ENCODE measurements at regions not wholly inside any gene's neighbourhood (a gene's known extent, or its start where the extent isn't known, plus 50 kb on each side); places are given as distances from the start of the nearest gene placed in this dataset.

GRCh38 chr20:7654231-7654630, 286.0 kb downstream of the HAO1 start:
- DNase-seq (ENCODE audit: low spot score): no peak
- H3K27ac ChIP-seq (ENCODE audit: low read depth in 1 of 2, low read length in 2 of 2): no peak overlapping the region
- no peaks in the 10 kb centered on the region for H3K36me3 ChIP-seq (ENCODE audit: control insufficient read depth in 4 of 4, insufficient read depth in 3 of 4, low read depth in 1 of 4, low read length in 3 of 4)
- TF ChIP-seq HNF4G (IDR thresholded peaks at IDR 0.05): no peak
- no peak for TF ChIP-seq ATF3 (IDR thresholded peaks at IDR 0.05)
- no peak for TF ChIP-seq FOXA2 (IDR thresholded peaks at IDR 0.05)
- no peak for TF ChIP-seq EGR1 (IDR thresholded peaks at IDR 0.05; ENCODE audit: low read depth in 2 of 2)
- TF ChIP-seq, protein P1, sequence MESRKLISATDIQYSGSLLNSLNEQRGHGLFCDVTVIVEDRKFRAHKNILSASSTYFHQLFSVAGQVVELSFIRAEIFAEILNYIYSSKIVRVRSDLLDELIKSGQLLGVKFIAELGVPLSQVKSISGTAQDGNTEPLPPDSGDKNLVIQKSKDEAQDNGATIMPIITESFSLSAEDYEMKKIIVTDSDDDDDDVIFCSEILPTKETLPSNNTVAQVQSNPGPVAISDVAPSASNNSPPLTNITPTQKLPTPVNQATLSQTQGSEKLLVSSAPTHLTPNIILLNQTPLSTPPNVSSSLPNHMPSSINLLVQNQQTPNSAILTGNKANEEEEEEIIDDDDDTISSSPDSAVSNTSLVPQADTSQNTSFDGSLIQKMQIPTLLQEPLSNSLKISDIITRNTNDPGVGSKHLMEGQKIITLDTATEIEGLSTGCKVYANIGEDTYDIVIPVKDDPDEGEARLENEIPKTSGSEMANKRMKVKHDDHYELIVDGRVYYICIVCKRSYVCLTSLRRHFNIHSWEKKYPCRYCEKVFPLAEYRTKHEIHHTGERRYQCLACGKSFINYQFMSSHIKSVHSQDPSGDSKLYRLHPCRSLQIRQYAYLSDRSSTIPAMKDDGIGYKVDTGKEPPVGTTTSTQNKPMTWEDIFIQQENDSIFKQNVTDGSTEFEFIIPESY (IDR thresholded peaks at IDR 0.05): no peak
- no peak for TF ChIP-seq RXRA (IDR thresholded peaks at IDR 0.05)
- TF ChIP-seq MAX (IDR thresholded peaks at IDR 0.05): no peak
- no peak for TF ChIP-seq JUND (IDR thresholded peaks at IDR 0.05)
- TF ChIP-seq NR2F2 (IDR thresholded peaks at IDR 0.05): no peak
- no peak for TF ChIP-seq TAF1 (conservative IDR thresholded peaks at IDR 0.05)
- TF ChIP-seq, protein P2, sequence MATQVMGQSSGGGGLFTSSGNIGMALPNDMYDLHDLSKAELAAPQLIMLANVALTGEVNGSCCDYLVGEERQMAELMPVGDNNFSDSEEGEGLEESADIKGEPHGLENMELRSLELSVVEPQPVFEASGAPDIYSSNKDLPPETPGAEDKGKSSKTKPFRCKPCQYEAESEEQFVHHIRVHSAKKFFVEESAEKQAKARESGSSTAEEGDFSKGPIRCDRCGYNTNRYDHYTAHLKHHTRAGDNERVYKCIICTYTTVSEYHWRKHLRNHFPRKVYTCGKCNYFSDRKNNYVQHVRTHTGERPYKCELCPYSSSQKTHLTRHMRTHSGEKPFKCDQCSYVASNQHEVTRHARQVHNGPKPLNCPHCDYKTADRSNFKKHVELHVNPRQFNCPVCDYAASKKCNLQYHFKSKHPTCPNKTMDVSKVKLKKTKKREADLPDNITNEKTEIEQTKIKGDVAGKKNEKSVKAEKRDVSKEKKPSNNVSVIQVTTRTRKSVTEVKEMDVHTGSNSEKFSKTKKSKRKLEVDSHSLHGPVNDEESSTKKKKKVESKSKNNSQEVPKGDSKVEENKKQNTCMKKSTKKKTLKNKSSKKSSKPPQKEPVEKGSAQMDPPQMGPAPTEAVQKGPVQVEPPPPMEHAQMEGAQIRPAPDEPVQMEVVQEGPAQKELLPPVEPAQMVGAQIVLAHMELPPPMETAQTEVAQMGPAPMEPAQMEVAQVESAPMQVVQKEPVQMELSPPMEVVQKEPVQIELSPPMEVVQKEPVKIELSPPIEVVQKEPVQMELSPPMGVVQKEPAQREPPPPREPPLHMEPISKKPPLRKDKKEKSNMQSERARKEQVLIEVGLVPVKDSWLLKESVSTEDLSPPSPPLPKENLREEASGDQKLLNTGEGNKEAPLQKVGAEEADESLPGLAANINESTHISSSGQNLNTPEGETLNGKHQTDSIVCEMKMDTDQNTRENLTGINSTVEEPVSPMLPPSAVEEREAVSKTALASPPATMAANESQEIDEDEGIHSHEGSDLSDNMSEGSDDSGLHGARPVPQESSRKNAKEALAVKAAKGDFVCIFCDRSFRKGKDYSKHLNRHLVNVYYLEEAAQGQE (IDR thresholded peaks at IDR 0.05): no peak
- no peak for TF ChIP-seq YY1 (IDR thresholded peaks at IDR 0.05)
- no peak for TF ChIP-seq RAD21 (IDR thresholded peaks at IDR 0.05)
- H3K9ac ChIP-seq (ENCODE audit: low read depth in 1 of 2, low read length in 2 of 2): no peak overlapping the region
- peaks cover 0 to 1% (median 0%) of the 10 kb centered on the region in 4 donors for H3K9me3 ChIP-seq (ENCODE audit: control insufficient read depth in 4 of 4, low read length in 3 of 4)
- H3K27me3 ChIP-seq (ENCODE audit: control insufficient read depth in 4 of 4, insufficient read depth in 4 of 4, low read length in 3 of 4): no peaks in the 10 kb centered on the region
- H3K4me3 ChIP-seq (ENCODE audit: low read depth in 1 of 3, low read length in 3 of 3): no peak overlapping the region
- no peaks in the 10 kb centered on the region for H3K4me1 ChIP-seq (ENCODE audit: control insufficient read depth in 4 of 4, insufficient read depth in 4 of 4, low read length in 3 of 4)

- DNase-seq (ENCODE audit: low spot score): no peak
- no peak overlapping the region for H3K9ac ChIP-seq (ENCODE audit: low read depth in 1 of 2, low read length in 2 of 2)
- H3K27ac ChIP-seq (ENCODE audit: low read depth in 1 of 2, low read length in 2 of 2): no peak overlapping the region
- no peak overlapping the region for H3K4me3 ChIP-seq (ENCODE audit: low read depth in 1 of 3, low read length in 3 of 3)
- 82% methylated on average over 4 of the region's 4 CpGs for WGBS
- no peaks in the 10 kb centered on the region for H3K4me1 ChIP-seq (ENCODE audit: control insufficient read depth in 4 of 4, insufficient read depth in 4 of 4, low read length in 3 of 4)
- no peaks in the 10 kb centered on the region for H3K27me3 ChIP-seq (ENCODE audit: control insufficient read depth in 4 of 4, insufficient read depth in 4 of 4, low read length in 3 of 4)
- H3K9me3 ChIP-seq (ENCODE audit: control insufficient read depth in 4 of 4, low read length in 3 of 4): no peaks in the 10 kb centered on the region
- no peaks in the 10 kb centered on the region for H3K36me3 ChIP-seq (ENCODE audit: control insufficient read depth in 4 of 4, insufficient read depth in 3 of 4, low read depth in 1 of 4, low read length in 3 of 4)
- TF ChIP-seq GABPA (IDR thresholded peaks at IDR 0.05 in 1 of 2, conservative IDR thresholded peaks at IDR 0.05 in 1 of 2) (no peak), JUND (IDR thresholded peaks at IDR 0.05) (no peak), HNF4A (conservative IDR thresholded peaks at IDR 0.05) (no peak), EGR1 (IDR thresholded peaks at IDR 0.05; ENCODE audit: low read depth in 2 of 2) (no peak), SP1 (IDR thresholded peaks at IDR 0.05) (no peak), MAX (IDR thresholded peaks at IDR 0.05) (no peak), HNF4G (IDR thresholded peaks at IDR 0.05) (no peak), YY1 (IDR thresholded peaks at IDR 0.05) (no peak), FOXA1 (IDR thresholded peaks at IDR 0.05) (no peak)
- TF ChIP-seq, protein P2 (IDR thresholded peaks at IDR 0.05): no peak
- TF ChIP-seq, protein P3, sequence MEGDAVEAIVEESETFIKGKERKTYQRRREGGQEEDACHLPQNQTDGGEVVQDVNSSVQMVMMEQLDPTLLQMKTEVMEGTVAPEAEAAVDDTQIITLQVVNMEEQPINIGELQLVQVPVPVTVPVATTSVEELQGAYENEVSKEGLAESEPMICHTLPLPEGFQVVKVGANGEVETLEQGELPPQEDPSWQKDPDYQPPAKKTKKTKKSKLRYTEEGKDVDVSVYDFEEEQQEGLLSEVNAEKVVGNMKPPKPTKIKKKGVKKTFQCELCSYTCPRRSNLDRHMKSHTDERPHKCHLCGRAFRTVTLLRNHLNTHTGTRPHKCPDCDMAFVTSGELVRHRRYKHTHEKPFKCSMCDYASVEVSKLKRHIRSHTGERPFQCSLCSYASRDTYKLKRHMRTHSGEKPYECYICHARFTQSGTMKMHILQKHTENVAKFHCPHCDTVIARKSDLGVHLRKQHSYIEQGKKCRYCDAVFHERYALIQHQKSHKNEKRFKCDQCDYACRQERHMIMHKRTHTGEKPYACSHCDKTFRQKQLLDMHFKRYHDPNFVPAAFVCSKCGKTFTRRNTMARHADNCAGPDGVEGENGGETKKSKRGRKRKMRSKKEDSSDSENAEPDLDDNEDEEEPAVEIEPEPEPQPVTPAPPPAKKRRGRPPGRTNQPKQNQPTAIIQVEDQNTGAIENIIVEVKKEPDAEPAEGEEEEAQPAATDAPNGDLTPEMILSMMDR (IDR thresholded peaks at IDR 0.05; ENCODE audit: low read depth, low read length, missing input control): no peak
These were observed 283.4 kb downstream of the HAO1 start for GRCh38 chr20:7656687-7657467.

Data from liver (tissue), 8 donors.